Panc1 (cell line): ENCODE measurements at regions not wholly inside any gene's neighbourhood (a gene's known extent, or its start where the extent isn't known, plus 50 kb on each side); places are given as distances from the start of the nearest gene placed in this dataset.

ENCODE experiments used
- ATAC-seq: fragments of 200-7000 bp; cut with Tn5 transposase; 2 replicates; pipeline ENCODE4 v1.9.1; 2020; ENCODE audit warnings: mild to moderate bottlenecking, moderate library complexity
- BruUV-seq: library from RNA; stranded (reverse); fragments of 400-500 nt; replicated peaks from 2 replicates; lab custom pipeline; 2021; lab: Mats Ljungman, UMichigan
- CTCF ChIA-PET: fragments of 300-600 bp; sonication (Branson Sonifier 250); formaldehyde crosslinking; loops from one replicate; lab custom pipeline; 2022; ENCODE audit warnings: antibody characterized with exemption; lab: Charles Lee
- POLR2A ChIA-PET: fragments of 300-600 bp; sonication (Branson Sonifier 250); formaldehyde crosslinking; loops from one replicate; lab custom pipeline; 2022; ENCODE audit warnings: antibody characterized with exemption; lab: Charles Lee
- DNase-seq: peaks from one replicate; pipeline ENCODE4 v3.0.0-alpha.2; 2010; ENCODE audit warnings: low read depth, low spot score
- H3K27ac ChIP-seq: 2 replicates; pipeline ENCODE4 v1.5.1; 2011; ENCODE audit warnings: mild to moderate bottlenecking, low read length, inconsistent platforms
- H3K27me3 ChIP-seq: fragments of 200-500 bp; sonication (Bioruptor generic); 2 replicates; pipeline ENCODE4 v1.6.0; 2014; ENCODE audit warnings: low read length, inconsistent platforms; ENCODE audit not compliant: control insufficient read depth, insufficient read depth
- H3K36me3 ChIP-seq: fragments of 200-500 bp; sonication (Bioruptor generic); 2 replicates; pipeline ENCODE4 v1.5.1; 2014; ENCODE audit warnings: inconsistent platforms, mild to moderate bottlenecking, low read length, moderate library complexity; ENCODE audit not compliant: control insufficient read depth, insufficient read depth
- H3K4me1 ChIP-seq: 2 replicates; pipeline ENCODE4 v1.5.1; 2011; ENCODE audit warnings: inconsistent platforms, mild to moderate bottlenecking, low read length, moderate library complexity; ENCODE audit not compliant: control insufficient read depth, insufficient read depth
- H3K4me3 ChIP-seq, 2 experiments: 2 replicates each; pipeline ENCODE4 v1.5.1; 2011 to 2012; ENCODE audit warnings: low read depth in 2 of 2, low read length in 2 of 2, mild to moderate bottlenecking in 2 of 2, inconsistent platforms in 1 of 2, moderate library complexity in 1 of 2
- H3K9me3 ChIP-seq: fragments of 200-500 bp; sonication (Bioruptor generic); 2 replicates; pipeline ENCODE4 v1.5.1; 2014; ENCODE audit warnings: low read depth, mild to moderate bottlenecking, inconsistent platforms, low read length, moderate library complexity; ENCODE audit not compliant: control insufficient read depth, insufficient read depth
- CTCF ChIP-seq: fragments of 450-650 bp; IDR thresholded peaks from 2 replicates; pipeline ENCODE4 v1.5.1; 2017; ENCODE audit warnings: mild to moderate bottlenecking
- POLR2AphosphoS5 ChIP-seq: IDR thresholded peaks from 2 replicates; pipeline ENCODE4 v1.6.1; 2012; ENCODE audit warnings: mild to moderate bottlenecking, low read depth, low read length, moderate library complexity
- REST ChIP-seq, 2 experiments: IDR thresholded peaks; 2 replicates each; pipeline ENCODE4 v1.6.1; 2011 to 2012; ENCODE audit warnings: low read depth in 2 of 2, control low read depth in 1 of 2, low read length in 1 of 2, mild to moderate bottlenecking in 1 of 2, moderate library complexity in 1 of 2; ENCODE audit not compliant: insufficient read depth in 1 of 2
- SIN3A ChIP-seq: IDR thresholded peaks from 2 replicates; pipeline ENCODE4 v1.6.1; 2012; ENCODE audit warnings: low read depth, mild to moderate bottlenecking, low read length, moderate library complexity, borderline replicate concordance; ENCODE audit not compliant: insufficient read depth
- in situ Hi-C: cut with HindIII; loops from 2 replicates; pipeline ENCODE4 v1.10.0; 2016; ENCODE audit warnings: low sequenced_read_pairs, low pct_unique_long_range_greater_than_20kb
- intact Hi-C: fragments of 100-400 bp; cut with micrococcal nuclease; formaldehyde crosslinking; loops from one replicate; pipeline ENCODE4 v1.10.0; 2022; ENCODE audit not compliant: unreplicated experiment

DNA sequence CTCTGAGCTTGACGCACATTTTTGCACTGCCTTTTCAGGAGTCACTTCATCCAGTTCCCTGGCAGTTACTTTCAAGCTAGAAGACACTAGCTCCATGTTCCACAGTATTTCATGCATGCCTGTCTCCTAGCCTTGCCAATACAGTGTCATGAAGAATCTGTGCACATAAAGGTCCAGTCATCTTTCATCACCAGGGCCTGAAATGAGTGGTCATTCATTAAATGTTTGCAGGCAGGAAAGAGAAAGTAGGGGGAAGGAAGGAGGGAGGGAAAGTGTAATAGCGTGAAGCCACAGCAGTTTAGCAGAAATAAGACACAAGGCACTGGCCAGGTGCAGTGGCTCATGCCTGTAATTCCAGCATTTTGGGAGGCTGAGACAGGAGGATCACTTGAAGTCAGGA, 92.4 kb upstream of the COPS8 start:
- Histone ChIP-seq H3K36me3 (no peaks in the 10 kb centered on the region), H3K27ac (no peak overlapping the region), H3K4me1 (no peaks in the 10 kb centered on the region), H3K9me3 (no peaks in the 10 kb centered on the region), H3K27me3 (peaks cover 44% of the 10 kb centered on the region), H3K4me3 (no peak overlapping the region)
- CTCF ChIA-PET = no interaction called here
- no peak for TF ChIP-seq REST (IDR thresholded peaks at IDR 0.05; ENCODE audit: insufficient read depth in 1 of 2, low read depth in 2 of 2, low read length in 1 of 2)
- TF ChIP-seq SIN3A = no peak
- no peak for TF ChIP-seq POLR2AphosphoS5
- BruUV-seq = no TSS peak
- no peak for DNase-seq
- no peak for ATAC-seq
- in situ Hi-C loops = no loop called here
- POLR2A ChIA-PET = no interaction called here
- intact Hi-C loops = no loop called here

- ATAC-seq = no peak
- intact Hi-C loops (no loop called here), in situ Hi-C loops (no loop called here)
- CTCF ChIA-PET = no interaction called here
- no peak for DNase-seq
- Histone ChIP-seq H3K9me3 (no peaks in the 10 kb centered on the region), H3K4me1 (no peaks in the 10 kb centered on the region), H3K36me3 (no peaks in the 10 kb centered on the region), H3K27ac (no peak overlapping the region), H3K27me3 (peaks cover 43% of the 10 kb centered on the region), H3K4me3 (no peak overlapping the region)
- no TSS peak for BruUV-seq
- POLR2A ChIA-PET = no interaction called here
- TF ChIP-seq REST (IDR thresholded peaks at IDR 0.05; ENCODE audit: insufficient read depth in 1 of 2, low read depth in 2 of 2, low read length in 1 of 2) = no peak
- no peak for TF ChIP-seq CTCF
- no peak for TF ChIP-seq SIN3A
These were observed 91.3 kb upstream of the COPS8 start for GRCh38 chr2:236994361-236994760.
